Esophagus muscularis mucosa (tissue), 3 donors: ENCODE measurements at regions not wholly inside any gene's neighbourhood (a gene's known extent, or its start where the extent isn't known, plus 50 kb on each side); places are given as distances from the start of the nearest gene placed in this dataset.

ENCODE experiments used
- POLR2A ChIP-seq: fragments of 450-650 bp; IDR thresholded peaks from one replicate; pipeline ENCODE4 v1.6.1; 2017; ENCODE audit warnings: antibody characterized with exemption, moderate library complexity, mild to moderate bottlenecking, low read depth
- TF ChIP-seq, protein P1 (sequence below), 3 experiments: fragments of 200-600 bp in 2 of 3; fragments of 450-650 bp in 1 of 3; sonication (generic) in 2 of 3; IDR thresholded peaks; one replicate each; pipeline ENCODE4 v1.5.1; 2017 to 2019; ENCODE audit warnings: antibody characterized with exemption in 3 of 3, mild to moderate bottlenecking in 2 of 3, moderate library complexity in 1 of 3

DNA sequence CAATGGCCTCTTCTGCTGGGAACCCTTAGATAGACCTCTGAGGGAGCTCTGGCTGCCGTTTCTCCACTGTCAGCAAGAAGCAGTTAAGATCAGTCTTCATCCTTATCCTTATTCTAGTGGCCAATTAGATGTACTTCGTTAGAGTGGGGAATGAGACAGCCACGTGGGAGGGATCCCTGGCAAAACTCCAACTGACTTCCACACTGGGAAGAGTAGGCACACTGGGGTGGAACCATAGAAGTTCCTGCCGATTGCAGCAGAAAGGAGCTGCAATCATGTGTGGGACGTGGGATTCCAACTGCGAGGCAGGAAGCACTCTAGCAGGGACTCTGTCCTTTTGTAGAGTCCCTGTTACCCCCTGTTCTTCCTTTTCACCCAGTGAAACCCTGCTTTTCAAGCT lies 226.3 kb upstream of the RGS17 start:
- no peak for TF ChIP-seq POLR2A
- TF ChIP-seq, protein P1, sequence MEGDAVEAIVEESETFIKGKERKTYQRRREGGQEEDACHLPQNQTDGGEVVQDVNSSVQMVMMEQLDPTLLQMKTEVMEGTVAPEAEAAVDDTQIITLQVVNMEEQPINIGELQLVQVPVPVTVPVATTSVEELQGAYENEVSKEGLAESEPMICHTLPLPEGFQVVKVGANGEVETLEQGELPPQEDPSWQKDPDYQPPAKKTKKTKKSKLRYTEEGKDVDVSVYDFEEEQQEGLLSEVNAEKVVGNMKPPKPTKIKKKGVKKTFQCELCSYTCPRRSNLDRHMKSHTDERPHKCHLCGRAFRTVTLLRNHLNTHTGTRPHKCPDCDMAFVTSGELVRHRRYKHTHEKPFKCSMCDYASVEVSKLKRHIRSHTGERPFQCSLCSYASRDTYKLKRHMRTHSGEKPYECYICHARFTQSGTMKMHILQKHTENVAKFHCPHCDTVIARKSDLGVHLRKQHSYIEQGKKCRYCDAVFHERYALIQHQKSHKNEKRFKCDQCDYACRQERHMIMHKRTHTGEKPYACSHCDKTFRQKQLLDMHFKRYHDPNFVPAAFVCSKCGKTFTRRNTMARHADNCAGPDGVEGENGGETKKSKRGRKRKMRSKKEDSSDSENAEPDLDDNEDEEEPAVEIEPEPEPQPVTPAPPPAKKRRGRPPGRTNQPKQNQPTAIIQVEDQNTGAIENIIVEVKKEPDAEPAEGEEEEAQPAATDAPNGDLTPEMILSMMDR (IDR thresholded peaks at IDR 0.05): no peak
